Ishikawa (cell line): ENCODE measurements at regions not wholly inside any gene's neighbourhood (a gene's known extent, or its start where the extent isn't known, plus 50 kb on each side); places are given as distances from the start of the nearest gene placed in this dataset.

Source experiments
- EP300 ChIP-seq: IDR thresholded peaks from 2 replicates; pipeline ENCODE4 v1.6.1; 2012; ENCODE audit warnings: borderline replicate concordance
- NFIC ChIP-seq: IDR thresholded peaks from 2 replicates; pipeline ENCODE4 v1.6.1; 2012
- RAD21 ChIP-seq: IDR thresholded peaks from 2 replicates; pipeline ENCODE4 v1.6.1; 2012; ENCODE audit warnings: low read depth
- TEAD4 ChIP-seq: IDR thresholded peaks from 2 replicates; pipeline ENCODE4 v1.6.1; 2012
- TF ChIP-seq, protein P1 (sequence below): IDR thresholded peaks from 2 replicates; pipeline ENCODE4 v1.6.1; 2012

DNA sequence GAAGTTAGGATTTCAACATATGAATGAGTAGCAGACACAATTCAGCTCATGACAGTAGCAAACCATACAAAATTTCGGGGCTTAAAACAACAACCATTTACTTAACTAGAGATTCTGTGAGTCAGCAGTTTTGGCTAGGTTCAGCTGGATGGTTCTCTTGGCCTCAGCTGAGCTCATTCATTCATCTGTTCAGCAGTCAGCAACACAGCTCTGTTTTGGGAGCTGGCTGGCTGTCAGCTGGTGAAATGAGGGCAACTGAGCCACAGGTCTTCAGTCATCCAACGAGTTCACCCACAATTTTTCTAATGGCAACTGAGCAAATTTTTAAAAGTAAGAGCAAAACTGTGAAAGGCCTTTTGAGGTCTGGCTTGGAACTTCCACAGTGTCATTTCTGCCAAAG lies 2005.1 kb upstream of the AGA start:
- TF ChIP-seq EP300 (no peak), TEAD4 (no peak), RAD21 (no peak), NFIC (no peak)
- TF ChIP-seq, protein P1, sequence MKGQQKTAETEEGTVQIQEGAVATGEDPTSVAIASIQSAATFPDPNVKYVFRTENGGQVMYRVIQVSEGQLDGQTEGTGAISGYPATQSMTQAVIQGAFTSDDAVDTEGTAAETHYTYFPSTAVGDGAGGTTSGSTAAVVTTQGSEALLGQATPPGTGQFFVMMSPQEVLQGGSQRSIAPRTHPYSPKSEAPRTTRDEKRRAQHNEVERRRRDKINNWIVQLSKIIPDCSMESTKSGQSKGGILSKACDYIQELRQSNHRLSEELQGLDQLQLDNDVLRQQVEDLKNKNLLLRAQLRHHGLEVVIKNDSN = no peak
